HG02943 (cell line): ENCODE measurements at regions not wholly inside any gene's neighbourhood (a gene's known extent, or its start where the extent isn't known, plus 50 kb on each side); places are given as distances from the start of the nearest gene placed in this dataset.

ENCODE experiments used
- ATAC-seq: cut with Tn5 transposase; IDR thresholded peaks from one replicate; pipeline ENCODE4 v1.9.1; 2021; ENCODE audit warnings: mild to moderate bottlenecking, low read depth, moderate library complexity; ENCODE audit not compliant: unreplicated experiment

DNA sequence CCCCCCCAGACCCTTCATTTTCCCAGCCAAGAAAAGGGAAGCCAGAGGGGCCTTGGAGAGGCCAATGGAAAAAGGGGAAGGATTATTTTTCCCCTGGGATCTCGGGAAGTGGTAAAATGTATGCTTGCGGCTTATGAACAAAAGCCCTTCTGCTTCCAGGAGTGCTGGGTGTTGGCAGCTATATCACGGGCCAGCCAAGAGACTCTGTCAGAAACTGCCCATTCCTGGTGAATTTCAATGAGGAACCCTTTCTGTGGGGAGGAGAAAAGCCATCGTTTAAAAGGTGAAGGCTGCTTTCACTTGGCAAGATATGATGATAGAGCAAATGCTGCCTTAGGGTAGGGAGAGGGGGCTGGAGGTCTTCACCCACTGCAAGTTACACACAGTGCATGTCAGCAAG lies 69.7 kb upstream of the ZC3H12A start:
- ATAC-seq: no peak

DNA sequence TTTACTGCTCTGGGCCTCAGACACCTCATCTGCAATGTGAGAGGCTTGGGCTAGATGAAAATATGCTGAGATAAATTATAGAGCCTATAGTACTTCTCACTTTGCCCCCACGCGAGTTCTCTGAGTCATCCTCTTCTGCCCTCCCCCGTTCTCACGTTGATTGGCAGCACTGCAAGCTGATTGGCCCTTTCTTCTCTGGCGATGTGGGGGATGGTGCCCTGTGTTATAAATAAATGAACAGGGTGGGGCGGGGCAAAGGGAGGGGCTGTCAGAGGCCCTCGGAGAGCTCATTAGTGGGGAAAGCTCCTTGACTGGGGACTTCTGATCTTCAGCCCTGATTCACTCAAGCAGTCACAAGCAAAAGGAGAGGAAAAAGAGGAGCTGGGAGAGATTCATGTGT lies 64.3 kb upstream of the ZC3H12A start:
- ATAC-seq: no peak

DNA sequence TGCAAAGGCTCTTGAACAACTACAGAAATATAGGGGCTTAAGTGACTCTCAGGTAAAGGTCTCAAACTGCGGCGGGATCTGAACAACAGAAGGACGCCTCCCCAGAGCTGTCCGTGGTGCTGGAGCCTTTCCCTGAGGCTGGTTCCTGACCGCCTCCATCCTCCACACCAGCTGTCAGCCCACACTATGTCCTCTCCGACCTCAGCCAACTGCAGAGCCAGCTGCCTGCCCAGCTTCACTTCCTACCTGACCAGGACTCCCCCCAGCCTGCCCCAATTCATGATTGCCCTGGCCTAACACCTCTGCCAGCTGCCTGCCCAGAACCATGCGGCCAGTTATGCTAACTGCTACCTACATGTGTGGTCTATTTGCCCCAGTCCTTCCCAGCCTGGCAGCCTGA lies 63.6 kb upstream of the ZC3H12A start:
- no peak for ATAC-seq

DNA sequence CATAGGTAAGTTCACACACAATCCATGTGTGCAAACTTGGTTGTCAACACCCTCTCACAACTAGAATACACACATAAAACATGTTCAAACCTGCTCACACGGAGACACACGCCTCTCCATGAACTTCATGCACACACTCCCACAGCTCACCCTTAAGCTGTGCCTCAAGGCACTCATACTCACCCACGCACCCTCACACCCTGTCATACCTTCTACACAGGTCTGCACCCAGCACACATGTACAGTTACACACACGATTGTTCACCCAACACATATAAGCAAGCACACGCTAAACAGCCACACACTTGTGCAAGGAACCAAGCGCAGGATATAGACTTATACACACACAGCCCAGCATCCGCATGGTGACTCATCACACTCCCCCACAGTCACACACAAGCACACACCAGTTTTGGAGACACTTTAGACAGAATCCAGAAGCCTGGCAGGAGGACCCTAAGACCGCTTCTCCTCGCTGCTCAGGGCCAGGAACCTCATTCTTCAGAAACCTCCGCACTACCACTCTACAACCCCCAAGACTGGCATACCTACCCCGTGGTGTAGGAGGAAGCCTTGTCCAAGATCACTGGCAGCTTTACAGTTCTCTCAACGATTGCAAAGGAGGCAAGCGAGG lies 58.7 kb upstream of the ZC3H12A start:
- no peak for ATAC-seq

DNA sequence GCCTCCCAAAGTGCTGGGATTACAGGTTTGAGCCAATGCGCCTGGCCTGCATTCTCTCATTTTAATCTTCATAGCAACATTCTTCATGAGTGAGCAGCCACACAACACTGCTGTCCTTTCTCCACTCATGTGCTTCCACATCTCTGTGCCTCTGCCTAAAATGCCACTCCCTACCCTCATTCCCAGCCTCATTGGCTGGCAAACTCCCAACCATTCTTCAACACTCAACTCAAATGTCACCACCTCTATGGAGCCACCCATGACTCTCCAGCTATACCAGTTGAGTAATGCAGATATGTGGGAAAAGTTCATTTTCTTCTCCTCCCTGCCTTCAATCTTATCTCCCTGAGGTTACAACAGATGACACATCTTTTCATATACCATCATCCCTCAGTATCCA lies 53.9 kb upstream of the ZC3H12A start:
- no peak for ATAC-seq

DNA sequence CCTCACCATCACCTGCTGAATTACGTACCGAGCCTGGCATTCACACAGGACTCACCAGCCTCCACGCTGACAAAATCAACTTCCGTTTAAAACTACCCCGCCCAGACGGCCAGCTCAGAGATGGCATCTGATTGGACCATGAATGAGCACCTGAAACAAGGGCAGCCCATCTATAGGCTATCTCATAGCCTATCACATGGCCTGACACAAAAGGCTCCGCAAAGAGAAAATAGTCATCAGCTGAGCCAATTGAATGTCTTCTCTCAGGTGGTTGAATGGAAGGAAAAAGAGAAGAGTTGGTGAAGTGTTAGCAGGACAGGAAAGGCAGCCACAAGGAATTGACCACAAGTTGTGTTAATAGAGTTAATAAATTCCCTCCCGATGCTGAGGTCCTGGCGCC lies 50.6 kb upstream of the ZC3H12A start:
- no peak for ATAC-seq

DNA sequence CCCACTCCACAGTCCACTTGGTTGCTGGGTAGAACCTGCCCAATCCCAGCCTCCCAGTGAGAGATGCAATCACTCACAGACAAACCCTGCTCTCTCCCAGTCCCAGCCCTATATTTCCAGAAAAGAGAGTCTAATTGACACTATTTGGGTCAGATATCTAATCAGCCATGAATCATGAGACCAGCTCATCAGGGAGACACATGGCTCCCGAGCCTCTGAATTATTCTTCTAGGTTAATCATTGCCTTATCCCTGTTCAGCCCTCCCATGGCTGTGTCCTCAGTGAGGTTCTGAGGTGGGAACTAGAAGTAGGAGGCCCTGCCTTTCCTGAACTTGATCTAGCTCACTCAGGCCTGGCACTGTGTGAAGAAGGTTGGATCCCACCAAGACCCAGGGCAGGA lies 49.9 kb upstream of the ZC3H12A start:
- no peak for ATAC-seq
